Bronchial epithelial cell (primary cell): ENCODE measurements at regions not wholly inside any gene's neighbourhood (a gene's known extent, or its start where the extent isn't known, plus 50 kb on each side); places are given as distances from the start of the nearest gene placed in this dataset.

ENCODE experiments used
- DNase-seq: peaks from one replicate; pipeline ENCODE4 v3.0.0-alpha.2; 2010; ENCODE audit warnings: low read depth
- FAIRE-seq: peaks from 2 replicates; lab custom pipeline; 2011; peaks lifted over from hg19 to GRCh38; lab: Jason Lieb, UNC
- H3K27me3 ChIP-seq: 2 replicates; pipeline ENCODE4 v1.5.1; 2011; ENCODE audit warnings: low read length; ENCODE audit not compliant: control insufficient read depth, insufficient read depth
- H3K36me3 ChIP-seq: 2 replicates; pipeline ENCODE4 v1.5.1; 2011; ENCODE audit warnings: low read length; ENCODE audit not compliant: control insufficient read depth, insufficient read depth
- H3K4me3 ChIP-seq: 2 replicates; pipeline ENCODE4 v1.5.1; 2011; ENCODE audit warnings: mild to moderate bottlenecking, low read depth, low read length, control low read depth
- TF ChIP-seq, protein P1 (sequence below): IDR thresholded peaks from 2 replicates; pipeline ENCODE4 v1.5.1; 2011; ENCODE audit warnings: mild to moderate bottlenecking, moderate library complexity, low read length, control low read depth, inconsistent platforms; ENCODE audit not compliant: insufficient read depth, severe bottlenecking

DNA sequence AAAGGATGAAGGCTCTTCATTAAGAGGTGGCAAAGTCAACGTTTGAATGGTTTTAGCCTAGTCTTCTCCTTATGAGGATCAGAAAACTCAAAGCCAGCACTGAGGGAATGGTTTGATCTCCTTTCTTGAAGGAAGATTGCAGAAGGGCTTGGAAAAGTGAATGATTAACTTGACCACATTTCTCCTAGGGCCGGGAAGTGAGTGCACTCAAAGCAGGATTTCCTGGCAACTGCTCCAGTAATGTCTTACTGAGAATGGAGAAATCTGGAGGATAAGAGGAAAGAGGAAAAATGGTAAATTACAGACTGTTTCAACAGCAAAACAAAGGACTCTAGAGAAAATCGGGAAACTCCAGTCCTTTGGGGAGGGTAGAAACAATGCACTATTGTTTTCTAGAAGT is 189.0 kb upstream of the FOXA2 start:
- no peak overlapping the region for H3K4me3 ChIP-seq
- no peaks in the 10 kb centered on the region for H3K27me3 ChIP-seq
- TF ChIP-seq, protein P1, sequence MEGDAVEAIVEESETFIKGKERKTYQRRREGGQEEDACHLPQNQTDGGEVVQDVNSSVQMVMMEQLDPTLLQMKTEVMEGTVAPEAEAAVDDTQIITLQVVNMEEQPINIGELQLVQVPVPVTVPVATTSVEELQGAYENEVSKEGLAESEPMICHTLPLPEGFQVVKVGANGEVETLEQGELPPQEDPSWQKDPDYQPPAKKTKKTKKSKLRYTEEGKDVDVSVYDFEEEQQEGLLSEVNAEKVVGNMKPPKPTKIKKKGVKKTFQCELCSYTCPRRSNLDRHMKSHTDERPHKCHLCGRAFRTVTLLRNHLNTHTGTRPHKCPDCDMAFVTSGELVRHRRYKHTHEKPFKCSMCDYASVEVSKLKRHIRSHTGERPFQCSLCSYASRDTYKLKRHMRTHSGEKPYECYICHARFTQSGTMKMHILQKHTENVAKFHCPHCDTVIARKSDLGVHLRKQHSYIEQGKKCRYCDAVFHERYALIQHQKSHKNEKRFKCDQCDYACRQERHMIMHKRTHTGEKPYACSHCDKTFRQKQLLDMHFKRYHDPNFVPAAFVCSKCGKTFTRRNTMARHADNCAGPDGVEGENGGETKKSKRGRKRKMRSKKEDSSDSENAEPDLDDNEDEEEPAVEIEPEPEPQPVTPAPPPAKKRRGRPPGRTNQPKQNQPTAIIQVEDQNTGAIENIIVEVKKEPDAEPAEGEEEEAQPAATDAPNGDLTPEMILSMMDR = no peak
- FAIRE-seq (no peak), DNase-seq (no peak)
- H3K36me3 ChIP-seq = no peaks in the 10 kb centered on the region

DNA sequence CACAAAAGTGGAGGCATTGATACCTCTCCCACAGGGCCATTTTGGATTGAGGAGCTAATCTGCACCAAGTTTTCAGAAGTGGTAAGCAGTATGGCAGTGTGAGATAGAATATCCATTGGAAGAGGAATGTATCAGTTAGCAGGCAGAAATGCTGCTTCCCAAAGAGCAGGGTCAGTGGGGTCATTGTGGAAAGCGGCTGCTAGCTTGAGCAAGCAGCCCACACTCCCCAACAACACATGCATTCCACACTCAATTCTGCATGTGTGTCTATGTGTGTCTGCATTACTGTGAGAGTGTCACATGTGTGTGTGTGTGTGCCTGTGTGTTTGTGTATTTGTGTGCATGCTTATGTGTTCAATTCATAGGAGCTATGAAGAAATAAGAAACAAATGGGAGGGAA is 190.9 kb upstream of the FOXA2 start:
- FAIRE-seq (peak; percentile 72), DNase-seq (no peak)
- TF ChIP-seq, protein P1 = no peak
- Histone ChIP-seq H3K27me3 (no peaks in the 10 kb centered on the region), H3K36me3 (no peaks in the 10 kb centered on the region), H3K4me3 (no peak overlapping the region)

DNA sequence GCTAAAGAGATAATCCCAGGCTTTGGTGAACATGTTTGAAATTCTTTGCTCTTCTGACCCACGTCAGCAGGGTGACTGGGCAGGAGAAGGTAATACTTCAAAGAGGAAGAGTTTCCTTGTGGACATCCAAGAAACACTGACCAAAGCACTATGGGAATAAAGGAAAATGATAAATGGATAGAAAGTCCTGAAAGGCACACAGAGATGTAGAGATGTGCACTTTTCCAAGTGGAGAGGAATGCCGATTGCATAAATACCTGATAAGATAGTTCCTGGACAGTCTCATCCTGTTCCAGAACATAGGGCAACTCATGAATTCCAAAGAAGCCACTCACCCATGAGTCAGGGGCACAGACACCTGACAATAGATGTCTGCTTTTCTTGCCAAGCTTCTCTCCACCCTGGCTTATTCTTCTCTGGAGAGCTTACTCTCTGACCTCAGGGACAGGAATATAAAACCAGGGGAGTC is 191.3 kb upstream of the FOXA2 start:
- DNase-seq (peak; percentile 94), FAIRE-seq (peak; percentile 18)
- Histone ChIP-seq H3K4me3 (no peak overlapping the region), H3K27me3 (no peaks in the 10 kb centered on the region), H3K36me3 (no peaks in the 10 kb centered on the region)
- TF ChIP-seq, protein P1 = no peak

DNA sequence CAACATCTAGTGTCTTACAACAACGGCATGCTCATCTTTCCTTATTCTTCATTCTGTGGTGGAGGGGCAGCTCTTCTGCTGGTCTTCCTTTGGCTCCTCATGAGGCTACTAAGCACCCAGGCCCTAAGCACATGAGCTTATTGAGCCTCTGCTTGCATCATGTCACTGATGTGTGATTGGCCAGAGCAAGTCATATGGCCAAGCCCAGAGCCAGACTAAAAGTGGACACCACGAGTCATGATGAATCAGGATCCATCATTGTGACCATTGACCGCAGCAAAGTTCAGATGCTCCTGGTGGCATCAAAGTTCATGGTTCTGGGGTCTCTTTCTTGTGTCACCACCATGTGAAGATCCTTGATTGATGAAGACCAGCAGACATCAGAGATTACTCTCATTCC is 192.0 kb upstream of the FOXA2 start:
- TF ChIP-seq, protein P1 = no peak
- DNase-seq (peak; percentile 39), FAIRE-seq (no peak)
- Histone ChIP-seq H3K36me3 (no peaks in the 10 kb centered on the region), H3K4me3 (no peak overlapping the region), H3K27me3 (no peaks in the 10 kb centered on the region)

DNA sequence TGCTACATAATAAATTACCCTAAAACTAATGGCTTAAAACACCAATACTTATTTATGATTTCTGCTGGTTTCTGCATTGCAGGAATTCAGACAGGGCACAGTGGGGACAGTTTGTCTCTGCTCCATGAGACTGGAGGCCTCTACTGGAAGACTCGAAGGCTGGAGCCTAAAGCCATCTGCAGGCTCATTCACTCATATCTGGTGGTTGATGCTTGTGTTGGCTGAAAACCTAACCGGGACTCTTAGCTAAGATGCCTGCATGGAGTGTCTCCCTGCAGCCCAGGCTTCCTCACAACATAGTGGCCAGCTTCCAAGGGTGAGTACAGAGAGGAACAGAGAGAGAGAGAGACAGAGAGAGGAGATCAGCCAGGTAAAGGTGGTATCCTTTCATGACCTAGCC is 195.5 kb upstream of the FOXA2 start:
- Histone ChIP-seq H3K36me3 (no peaks in the 10 kb centered on the region), H3K27me3 (no peaks in the 10 kb centered on the region), H3K4me3 (no peak overlapping the region)
- no peak for FAIRE-seq
- TF ChIP-seq, protein P1 = no peak
- no peak for DNase-seq

DNA sequence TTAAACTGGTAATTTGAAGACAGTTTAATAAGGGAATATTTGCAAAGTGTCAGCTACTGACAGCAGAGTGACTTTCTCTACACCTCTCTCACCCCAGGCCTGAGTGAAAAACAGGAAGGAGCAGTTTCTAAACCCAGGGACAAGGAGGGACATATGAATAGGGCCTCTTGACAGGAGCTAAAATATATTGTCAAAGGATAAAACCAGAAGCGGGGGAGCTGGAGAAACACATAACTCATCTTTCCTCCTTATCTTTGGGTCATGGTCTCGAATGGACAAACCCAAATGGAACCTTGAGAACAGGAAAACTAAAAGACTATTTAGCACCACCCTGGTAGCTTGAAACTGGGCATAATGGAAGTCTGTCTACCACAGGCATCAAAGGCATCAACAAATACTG is 197.5 kb upstream of the FOXA2 start:
- no peaks in the 10 kb centered on the region for H3K36me3 ChIP-seq
- TF ChIP-seq, protein P1 = no peak
- no peak for DNase-seq
- H3K27me3 ChIP-seq = no peaks in the 10 kb centered on the region
- FAIRE-seq = no peak
- H3K4me3 ChIP-seq = no peak overlapping the region
